IMR-90 (cell line): ENCODE measurements at regions not wholly inside any gene's neighbourhood (a gene's known extent, or its start where the extent isn't known, plus 50 kb on each side); places are given as distances from the start of the nearest gene placed in this dataset.

Experiments used
- ATAC-seq: fragments of 200-7000 bp; cut with Tn5 transposase; 2 replicates; pipeline ENCODE4 v1.9.1; 2020; ENCODE audit warnings: low read depth, mild to moderate bottlenecking, moderate library complexity
- BruUV-seq: library from RNA; stranded (reverse); fragments of 400-500 nt; replicated peaks from 2 replicates; lab custom pipeline; 2021; lab: Mats Ljungman, UMichigan
- CTCF ChIA-PET: fragments of 300-600 bp; formaldehyde crosslinking; extraction: SDS; loops from one replicate; lab custom pipeline; 2021; ENCODE audit warnings: antibody characterized with exemption; lab: Yijun Ruan, JAX
- POLR2A ChIA-PET: fragments of 300-600 bp; sonication (Branson Sonifier 250); formaldehyde crosslinking; loops from one replicate; lab custom pipeline; 2022; ENCODE audit warnings: antibody characterized with exemption; ENCODE audit not compliant: unreplicated experiment; lab: Charles Lee
- DNase-seq: peaks from one replicate; pipeline ENCODE4 v3.0.0; 2013
- H2AFZ ChIP-seq: replicated peaks from 2 replicates; pipeline ENCODE3; 2013; ENCODE audit warnings: low read length, mild to moderate bottlenecking; ENCODE audit not compliant: poor library complexity
- H2AK5ac ChIP-seq: 2 replicates; pipeline ENCODE4 v1.6.1; 2013; ENCODE audit warnings: low read depth, low read length, inconsistent platforms
- H2AK9ac ChIP-seq: replicated peaks from 2 replicates; pipeline ENCODE3; 2013; ENCODE audit warnings: mild to moderate bottlenecking, low read depth, low read length, moderate library complexity; ENCODE audit not compliant: poor library complexity
- H2BK120ac ChIP-seq: 2 replicates; pipeline ENCODE4 v1.6.1; 2013; ENCODE audit warnings: low read depth, low read length, inconsistent platforms
- H2BK15ac ChIP-seq: 3 replicates; pipeline ENCODE4 v1.6.1; 2013; ENCODE audit warnings: low read depth, low read length, inconsistent platforms
- H2BK20ac ChIP-seq: 2 replicates; pipeline ENCODE4 v1.6.1; 2013; ENCODE audit warnings: low read depth, mild to moderate bottlenecking, inconsistent platforms, low read length, moderate library complexity
- H2BK5ac ChIP-seq: 2 replicates; pipeline ENCODE4 v1.6.1; 2013; ENCODE audit warnings: mild to moderate bottlenecking, low read depth, low read length, inconsistent platforms; ENCODE audit not compliant: poor library complexity, severe bottlenecking
- H3K14ac ChIP-seq: replicated peaks from 2 replicates; pipeline ENCODE4 v1.6.1; 2013; ENCODE audit warnings: low read depth, low read length, inconsistent platforms
- H3K18ac ChIP-seq: 2 replicates; pipeline ENCODE4 v1.6.1; 2013; ENCODE audit warnings: low read depth, low read length, control low read depth
- H3K23ac ChIP-seq: 2 replicates; pipeline ENCODE4 v1.6.1; 2013; ENCODE audit warnings: low read depth, low read length, inconsistent platforms
- H3K27ac ChIP-seq: 2 replicates; pipeline ENCODE4 v1.5.1; 2013; ENCODE audit warnings: mild to moderate bottlenecking, control low read depth, low read length; ENCODE audit not compliant: insufficient read depth
- H3K27me3 ChIP-seq: 2 replicates; pipeline ENCODE4 v1.6.1; 2013; ENCODE audit warnings: low read length; ENCODE audit not compliant: control insufficient read depth, insufficient read depth
- H3K36me3 ChIP-seq: 2 replicates; pipeline ENCODE4 v1.6.1; 2013; ENCODE audit warnings: low read length, mixed read lengths; ENCODE audit not compliant: control insufficient read depth, insufficient read depth
- H3K4ac ChIP-seq: 2 replicates; pipeline ENCODE4 v1.6.1; 2013; ENCODE audit warnings: low read depth, low read length, inconsistent platforms
- H3K4me1 ChIP-seq: 2 replicates; pipeline ENCODE4 v1.6.1; 2013; ENCODE audit warnings: low read length, mixed read lengths; ENCODE audit not compliant: control insufficient read depth, insufficient read depth
- H3K4me2 ChIP-seq: 2 replicates; pipeline ENCODE4 v1.6.1; 2013; ENCODE audit warnings: low read depth, mild to moderate bottlenecking, control low read depth, low read length, moderate library complexity
- H3K4me3 ChIP-seq: 2 replicates; pipeline ENCODE4 v1.5.1; 2013; ENCODE audit warnings: low read depth, mild to moderate bottlenecking, control low read depth, low read length, moderate library complexity; ENCODE audit not compliant: insufficient read depth
- H3K56ac ChIP-seq: 2 replicates; pipeline ENCODE4 v1.6.1; 2013; ENCODE audit warnings: low read length, inconsistent platforms; ENCODE audit not compliant: insufficient read depth; ENCODE audit errors: extremely low read depth
- H3K79me1 ChIP-seq, 2 experiments: 2 replicates each; pipeline ENCODE4 v1.6.1; 2013; ENCODE audit warnings: low read length in 2 of 2, inconsistent platforms in 1 of 2, low read depth in 1 of 2
- H3K9ac ChIP-seq: 2 replicates; pipeline ENCODE4 v1.6.1; 2013; ENCODE audit warnings: low read depth, low read length, control low read depth
- H3K9me1 ChIP-seq: 2 replicates; pipeline ENCODE4 v1.6.1; 2013; ENCODE audit warnings: low read length, inconsistent platforms; ENCODE audit not compliant: insufficient read depth
- H3K9me3 ChIP-seq: 2 replicates; pipeline ENCODE4 v1.6.1; 2013; ENCODE audit warnings: low read length; ENCODE audit not compliant: control insufficient read depth, insufficient read depth
- H4K20me1 ChIP-seq: 2 replicates; pipeline ENCODE4 v1.6.1; 2013; ENCODE audit warnings: low read length, inconsistent platforms; ENCODE audit not compliant: insufficient read depth
- H4K5ac ChIP-seq: 2 replicates; pipeline ENCODE4 v1.6.1; 2013; ENCODE audit warnings: mild to moderate bottlenecking, low read depth, low read length, control low read depth
- H4K8ac ChIP-seq, 2 experiments: 2 replicates each; pipeline ENCODE4 v1.6.1; 2013; ENCODE audit warnings: low read depth in 2 of 2, low read length in 2 of 2, control low read depth in 1 of 2, inconsistent platforms in 1 of 2
- H4K91ac ChIP-seq: 2 replicates; pipeline ENCODE4 v1.6.1; 2013; ENCODE audit warnings: low read depth, low read length, inconsistent platforms; ENCODE audit not compliant: insufficient read depth
- MAZ ChIP-seq: IDR thresholded peaks from 2 replicates; pipeline ENCODE4 v1.6.1; 2012; ENCODE audit warnings: low read depth, mild to moderate bottlenecking, low read length, improper control_type of control experiment, moderate library complexity, borderline replicate concordance
- WGBS, 2 experiments: methylation state at CpG; one replicate each; pipeline versions ENCODE4 v1.1.5 to v1.1.7; 2013; ENCODE audit warnings: missing lambda C conversion rate in 2 of 2; ENCODE audit not compliant: insufficient read length in 1 of 2; ENCODE audit errors: extremely low coverage in 2 of 2; 5-methylcytosine and 5-hydroxymethylcytosine counted together
- dilution Hi-C: fragments of 300-500 bp; cut with HindIII; formaldehyde crosslinking; loops from one replicate; pipeline ENCODE4 v1.14.3; 2018; ENCODE audit warnings: low sequenced_read_pairs; ENCODE audit not compliant: unreplicated experiment
- in situ Hi-C: fragments of 300-500 bp; cut with MboI; formaldehyde crosslinking; loops from 3 replicates; pipeline ENCODE4 v1.14.3; 2019; ENCODE audit warnings: low sequenced_read_pairs, inconsistent platforms, mixed read lengths
- intact Hi-C: fragments of 100-400 bp; cut with micrococcal nuclease; formaldehyde crosslinking; loops from 2 replicates; pipeline ENCODE4 v1.10.0; 2022

GRCh38 chr5:40397976-40398375, 281.7 kb upstream of the PTGER4 start:
- Histone ChIP-seq H3K56ac (no peak overlapping the region), H3K36me3 (no peaks in the 10 kb centered on the region), H3K23ac (no peak overlapping the region), H3K14ac (no peak overlapping the region), H3K9ac (no peak overlapping the region), H3K9me1 (peaks cover 6% of the 10 kb centered on the region), H3K4me1 (peaks cover 4% of the 10 kb centered on the region; the same call in 1 of the 2 replicates), H2AK5ac (no peak overlapping the region), H2BK120ac (no peak overlapping the region), H2AK9ac (no peak overlapping the region), H3K79me1 (no peaks in the 10 kb centered on the region), H3K4me2 (no peak overlapping the region), H3K9me3 (no peaks in the 10 kb centered on the region), H2BK15ac (0 out of 3 replicates have a peak overlapping the region, but pooled peaks have one; percentile 25), H3K27me3 (no peaks in the 10 kb centered on the region), H4K20me1 (no peaks in the 10 kb centered on the region), H4K91ac (no peak overlapping the region), H2AFZ (no peak overlapping the region), H2BK20ac (0 out of 2 replicates have a peak overlapping the region, but pooled peaks have one; percentile 20), H3K4me3 (no peak overlapping the region), H2BK5ac (no peak overlapping the region), H3K4ac (no peak overlapping the region), H4K8ac (no peak overlapping the region), H3K27ac (no peak overlapping the region), H3K18ac (peak overlapping the region; percentile 37; the same call in 1 of the 2 replicates), H4K5ac (no peak overlapping the region)
- dilution Hi-C loops, result no loop called here
- no TSS peak for BruUV-seq
- intact Hi-C loops, result loop anchor here (10.0 kb wide), 1 partner anchor 683 kb away; no protein-coding TSS in a partner anchor
- TF ChIP-seq MAZ, result no peak
- DNase-seq (no peak), ATAC-seq (no peak)
- no CpG with 5 or more reads among the region's 1 CpG for whole genome bisulfite sequencing, 2 experiments
- ChIA-PET POLR2A (no interaction called here), CTCF (no interaction called here)
- in situ Hi-C loops, result no loop called here
